CD14-positive monocyte (primary cell): ENCODE measurements at regions not wholly inside any gene's neighbourhood (a gene's known extent, or its start where the extent isn't known, plus 50 kb on each side); places are given as distances from the start of the nearest gene placed in this dataset.

Experiments
- DNase-seq, 3 donors: peaks; one replicate each; pipeline ENCODE4 v3.0.0-alpha.2; 2011 to 2022
- H2AFZ ChIP-seq: 2 replicates; pipeline ENCODE4 v1.6.0; 2012; ENCODE audit warnings: mild to moderate bottlenecking, low read depth, low read length, inconsistent platforms; ENCODE audit not compliant: insufficient read depth, poor library complexity, severe bottlenecking
- H3K27ac ChIP-seq, 2 donors: 1 replicate in 1 of 2; 2 replicates in 1 of 2; pipeline ENCODE4 v1.5.1; 2012 to 2013; ENCODE audit warnings: low read length in 2 of 2, control low read depth in 1 of 2, inconsistent platforms in 1 of 2, low read depth in 1 of 2, mild to moderate bottlenecking in 1 of 2
- H3K27me3 ChIP-seq, 2 donors: one replicate each; pipeline versions ENCODE4 v1.6.0 to v1.6.1; 2011 to 2013; ENCODE audit warnings: low read length in 2 of 2; ENCODE audit not compliant: control insufficient read depth in 2 of 2, insufficient read depth in 2 of 2
- H3K36me3 ChIP-seq, 2 donors: replicated peaks in 1 of 2; 1 replicate in 1 of 2; 2 replicates in 1 of 2; pipeline versions ENCODE4 v1.5.1 to v1.6.1; 2012 to 2013; ENCODE audit warnings: low read length in 2 of 2, control low read depth in 1 of 2, inconsistent platforms in 1 of 2, mild to moderate bottlenecking in 1 of 2; ENCODE audit not compliant: insufficient read depth in 2 of 2, control insufficient read depth in 1 of 2
- H3K4me1 ChIP-seq, 2 donors: 1 replicate in 1 of 2; 2 replicates in 1 of 2; pipeline versions ENCODE4 v1.5.1 to v1.6.1; 2012 to 2013; ENCODE audit warnings: low read length in 2 of 2, control low read depth in 1 of 2, inconsistent platforms in 1 of 2, mild to moderate bottlenecking in 1 of 2, moderate library complexity in 1 of 2; ENCODE audit not compliant: insufficient read depth in 2 of 2, control insufficient read depth in 1 of 2
- H3K4me2 ChIP-seq: replicated peaks from 2 replicates; pipeline ENCODE3; 2012; ENCODE audit warnings: low read length, moderate library complexity, mild to moderate bottlenecking; ENCODE audit not compliant: poor library complexity, severe bottlenecking; ENCODE audit errors: extremely low read depth
- H3K4me3 ChIP-seq, 3 experiments: fragments of 200-600 bp in 1 of 3; sonication (generic) in 1 of 3; replicated peaks in 1 of 3; 1 replicate in 2 of 3; 2 replicates in 1 of 3; pipeline ENCODE4 v1.5.1; 2011 to 2013; ENCODE audit warnings: low read length in 3 of 3, mild to moderate bottlenecking in 3 of 3, control low read depth in 2 of 3, low read depth in 2 of 3, inconsistent platforms in 1 of 3, moderate library complexity in 1 of 3
- H3K79me2 ChIP-seq: 2 replicates; pipeline ENCODE4 v1.6.0; 2012; ENCODE audit warnings: mild to moderate bottlenecking, control low read depth, inconsistent platforms, low read length, moderate library complexity; ENCODE audit not compliant: insufficient read depth
- H3K9ac ChIP-seq: 2 replicates; pipeline ENCODE4 v1.6.0; 2017; ENCODE audit warnings: low read length, mild to moderate bottlenecking; ENCODE audit not compliant: insufficient read depth, poor library complexity, severe bottlenecking
- H3K9me3 ChIP-seq, 2 donors: replicated peaks in 1 of 2; 1 replicate in 1 of 2; 2 replicates in 1 of 2; pipeline versions ENCODE4 v1.5.1 to v1.6.1; 2012 to 2013; ENCODE audit warnings: low read length in 2 of 2, control low read depth in 1 of 2; ENCODE audit not compliant: control insufficient read depth in 1 of 2, insufficient read depth in 1 of 2
- H4K20me1 ChIP-seq: 2 replicates; pipeline ENCODE4 v1.6.0; 2012; ENCODE audit warnings: mild to moderate bottlenecking, low read length, control low read depth, moderate library complexity; ENCODE audit not compliant: insufficient read depth
- H3K27ac Mint-ChIP-seq, 7 donors: one replicate each; pipeline ENCODE4 v1.8.0; 2020; ENCODE audit warnings: mild to moderate bottlenecking in 7 of 7, mixed read lengths in 7 of 7, moderate library complexity in 6 of 7, inconsistent platforms in 2 of 7
- H3K27me3 Mint-ChIP-seq, 3 donors: one replicate each; pipeline ENCODE4 v1.8.0; 2021 to 2022; ENCODE audit warnings: low read depth in 3 of 3, mild to moderate bottlenecking in 3 of 3, mixed read lengths in 3 of 3, moderate library complexity in 3 of 3, inconsistent platforms in 1 of 3
- H3K36me3 Mint-ChIP-seq, 2 donors: one replicate each; pipeline ENCODE4 v1.8.0; 2020; ENCODE audit warnings: mixed read lengths in 2 of 2, inconsistent platforms in 1 of 2, mild to moderate bottlenecking in 1 of 2
- H3K4me1 Mint-ChIP-seq: one replicate; pipeline ENCODE4 v1.8.0; 2020; ENCODE audit warnings: mild to moderate bottlenecking, mixed read lengths
- H3K4me3 Mint-ChIP-seq, 2 donors: one replicate each; pipeline ENCODE4 v1.8.0; 2020; ENCODE audit warnings: mild to moderate bottlenecking in 2 of 2, mixed read lengths in 2 of 2, moderate library complexity in 1 of 2
- H3K9me3 Mint-ChIP-seq, 7 donors: one replicate each; pipeline ENCODE4 v1.8.0; 2020 to 2022; ENCODE audit warnings: mixed read lengths in 7 of 7, mild to moderate bottlenecking in 6 of 7, moderate library complexity in 6 of 7, inconsistent platforms in 2 of 7
- WGBS: methylation state at CpG from one replicate; pipeline ENCODE4 v1.1.5; 2013; ENCODE audit warnings: missing lambda C conversion rate; ENCODE audit not compliant: insufficient coverage; 5-methylcytosine and 5-hydroxymethylcytosine counted together
- intact Hi-C, 2 donors: fragments of 100-400 bp; cut with micrococcal nuclease; formaldehyde crosslinking; loops; one replicate each; pipeline versions ENCODE4 v1.15.0 to v1.15.1; 2023
- TF ChIP-seq, protein P1 (sequence below): fragments of 200-600 bp; IDR thresholded peaks from one replicate; pipeline ENCODE4 v1.8.0; 2022; ENCODE audit warnings: antibody characterized with exemption, mild to moderate bottlenecking

DNA sequence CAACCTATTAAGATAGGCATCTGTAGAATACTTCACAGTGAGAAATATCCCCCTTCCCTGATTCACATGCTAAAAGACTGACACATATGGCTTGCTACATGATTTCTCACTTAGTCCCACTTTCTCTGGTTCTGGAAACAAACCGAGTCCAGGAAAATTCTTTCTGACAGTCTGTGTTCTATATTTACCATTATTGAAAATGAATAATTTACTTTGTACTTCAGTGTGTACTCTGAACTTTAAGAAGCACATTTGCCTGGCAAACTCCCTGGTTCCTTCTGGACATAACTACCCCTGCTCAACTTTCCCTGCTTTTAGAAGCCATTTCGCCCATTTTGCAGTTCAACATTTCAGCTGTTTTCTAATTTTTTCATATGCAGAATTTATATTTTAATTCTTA lies 53.6 kb downstream of the APCS start:
- Histone ChIP-seq H2AFZ (no peak overlapping the region), H3K4me1 (peaks cover 2 to 10% of the 10 kb centered on the region in 2 donors), H4K20me1 (no peaks in the 10 kb centered on the region), H3K9ac (no peak overlapping the region), H3K27ac (no peak overlapping the region), H3K36me3 (no peaks in the 10 kb centered on the region), H3K4me2 (no peak overlapping the region), H3K9me3 (peaks cover 11 to 12% of the 10 kb centered on the region in 2 donors), H3K27me3 (no peaks in the 10 kb centered on the region), H3K79me2 (no peaks in the 10 kb centered on the region), H3K4me3 (no peak overlapping the region)
- WGBS = no CpG with 5 or more reads among the region's 2 CpGs
- Mint-ChIP-seq H3K9me3 (peaks cover 11 to 17% (median 14%) of the 10 kb centered on the region in 7 donors), H3K27ac (no peak overlapping the region), H3K4me1 (peaks cover 6% of the 10 kb centered on the region), H3K4me3 (no peak overlapping the region), H3K36me3 (peaks cover 0 to 3% of the 10 kb centered on the region in 2 donors), H3K27me3 (peaks cover 0 to 2% (median 0%) of the 10 kb centered on the region in 3 donors)
- no peak for DNase-seq
- TF ChIP-seq, protein P1, sequence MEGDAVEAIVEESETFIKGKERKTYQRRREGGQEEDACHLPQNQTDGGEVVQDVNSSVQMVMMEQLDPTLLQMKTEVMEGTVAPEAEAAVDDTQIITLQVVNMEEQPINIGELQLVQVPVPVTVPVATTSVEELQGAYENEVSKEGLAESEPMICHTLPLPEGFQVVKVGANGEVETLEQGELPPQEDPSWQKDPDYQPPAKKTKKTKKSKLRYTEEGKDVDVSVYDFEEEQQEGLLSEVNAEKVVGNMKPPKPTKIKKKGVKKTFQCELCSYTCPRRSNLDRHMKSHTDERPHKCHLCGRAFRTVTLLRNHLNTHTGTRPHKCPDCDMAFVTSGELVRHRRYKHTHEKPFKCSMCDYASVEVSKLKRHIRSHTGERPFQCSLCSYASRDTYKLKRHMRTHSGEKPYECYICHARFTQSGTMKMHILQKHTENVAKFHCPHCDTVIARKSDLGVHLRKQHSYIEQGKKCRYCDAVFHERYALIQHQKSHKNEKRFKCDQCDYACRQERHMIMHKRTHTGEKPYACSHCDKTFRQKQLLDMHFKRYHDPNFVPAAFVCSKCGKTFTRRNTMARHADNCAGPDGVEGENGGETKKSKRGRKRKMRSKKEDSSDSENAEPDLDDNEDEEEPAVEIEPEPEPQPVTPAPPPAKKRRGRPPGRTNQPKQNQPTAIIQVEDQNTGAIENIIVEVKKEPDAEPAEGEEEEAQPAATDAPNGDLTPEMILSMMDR = no peak
- intact Hi-C loops = no loop called here

DNA sequence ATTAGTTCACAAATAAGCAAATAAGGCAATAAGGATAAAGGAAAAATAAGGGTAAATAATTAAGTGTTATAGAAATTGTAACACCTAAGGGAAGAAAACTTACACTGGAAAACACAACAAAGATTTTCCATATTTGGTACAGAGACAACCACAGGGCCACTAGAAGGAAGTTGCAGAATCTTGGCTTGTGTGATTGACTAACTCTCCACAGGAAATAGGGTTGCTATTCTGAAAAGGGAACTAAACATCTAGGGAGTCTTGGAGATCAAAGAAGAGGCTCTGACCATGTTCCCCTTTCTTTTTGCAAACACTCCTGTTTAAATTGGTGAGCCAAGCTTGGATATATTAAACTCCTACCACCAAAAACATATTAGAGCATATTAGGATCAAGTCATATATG lies 59.1 kb downstream of the APCS start:
- Histone ChIP-seq H3K27me3 (no peaks in the 10 kb centered on the region), H3K27ac (peak overlapping the region; percentile 41 to 72), H4K20me1 (no peaks in the 10 kb centered on the region), H3K4me2 (peak overlapping the region; percentile 49), H3K4me1 (peaks cover 18 to 26% of the 10 kb centered on the region in 2 donors), H2AFZ (no peak overlapping the region), H3K9me3 (peaks cover 11 to 12% of the 10 kb centered on the region in 2 donors), H3K4me3 (peak overlapping the region in 1 of 3 experiments; percentile 49), H3K79me2 (no peaks in the 10 kb centered on the region), H3K9ac (no peak overlapping the region), H3K36me3 (no peaks in the 10 kb centered on the region)
- Mint-ChIP-seq H3K27me3 (peaks cover 0 to 2% (median 0%) of the 10 kb centered on the region in 3 donors), H3K9me3 (peaks cover 11 to 21% (median 14%) of the 10 kb centered on the region in 7 donors), H3K27ac (peak overlapping the region; percentile 73 to 94 (median 91)), H3K4me3 (peak overlapping the region; percentile 43 to 55), H3K36me3 (peaks cover 0 to 6% of the 10 kb centered on the region in 2 donors), H3K4me1 (peaks cover 21% of the 10 kb centered on the region)
- DNase-seq = peak; percentile 78 to 91 (median 88)
- intact Hi-C loops = no loop called here
- TF ChIP-seq, protein P1 = no peak
